ENCODE measurements at regions not wholly inside any gene's neighbourhood (a gene's known extent, or its start where the extent isn't known, plus 50 kb on each side); places are given as distances from the start of the nearest gene placed in this dataset.
"Not testable (repeated sequence)": the region's sequence is repeated elsewhere in the genome, so short reads cannot be mapped to it uniquely, and the experiment has no call there.

- not testable (repeated sequence) for H2AK5ac ChIP-seq (ENCODE audit: low read length); H2BK120ac ChIP-seq (ENCODE audit: low read depth, low read length); H3K4me2 ChIP-seq (ENCODE audit: low read length); H4K8ac ChIP-seq (ENCODE audit: low read depth, low read length); H3K23ac ChIP-seq (ENCODE audit: low read length); H3K27ac ChIP-seq (ENCODE audit: low read depth, low read length); H4K5ac ChIP-seq (ENCODE audit: low read length); H3K79me1 ChIP-seq (ENCODE audit: low read length); H2BK15ac ChIP-seq (replicated peaks; ENCODE audit: low read depth); H3K9ac ChIP-seq (ENCODE audit: low read length); H2BK5ac ChIP-seq (ENCODE audit: low read length); H3K36me3 ChIP-seq (ENCODE audit: control insufficient read depth, insufficient read depth, low read length); H3K79me2 ChIP-seq (ENCODE audit: control insufficient read depth, insufficient read depth, low read length); H3K4me1 ChIP-seq (ENCODE audit: control insufficient read depth, low read depth, low read length); H3K4me3 ChIP-seq (ENCODE audit: low read length); DNase-seq; H3K56ac ChIP-seq (ENCODE audit: low read length); H3K18ac ChIP-seq (ENCODE audit: low read length); H3K27me3 ChIP-seq (ENCODE audit: insufficient read depth, low read length, poor library complexity); H3K4ac ChIP-seq (ENCODE audit: low read depth, low read length)
Measured at GRCh38 chr1:145553795-145554194, 54.0 kb upstream of the GPR89A start.

GRCh38 chr1:145545055-145545454 lies 62.7 kb upstream of the GPR89A start:
- no CpG with 5 or more reads among the region's 2 CpGs for WGBS (ENCODE audit: extremely low coverage, insufficient coverage, low lambda C conversion rate)
- Histone ChIP-seq H3K4me1 (ENCODE audit: control insufficient read depth, low read depth, low read length) (no peaks in the 10 kb centered on the region), H3K4me3 (ENCODE audit: low read length) (no peak overlapping the region), H3K79me1 (ENCODE audit: low read length) (no peaks in the 10 kb centered on the region), H3K36me3 (ENCODE audit: control insufficient read depth, insufficient read depth, low read length) (no peaks in the 10 kb centered on the region), H3K27me3 (ENCODE audit: insufficient read depth, low read length, poor library complexity) (no peaks in the 10 kb centered on the region), H3K4me2 (ENCODE audit: low read length) (no peak overlapping the region), H2BK15ac (replicated peaks; ENCODE audit: low read depth) (no peak overlapping the region), H4K5ac (ENCODE audit: low read length) (no peak overlapping the region), H3K27ac (ENCODE audit: low read depth, low read length) (no peak overlapping the region), H4K8ac (ENCODE audit: low read depth, low read length) (no peak overlapping the region), H3K56ac (ENCODE audit: low read length) (no peak overlapping the region), H3K4ac (ENCODE audit: low read depth, low read length) (no peak overlapping the region), H3K9ac (ENCODE audit: low read length) (no peak overlapping the region), H2BK120ac (ENCODE audit: low read depth, low read length) (no peak overlapping the region), H2AK5ac (ENCODE audit: low read length) (no peak overlapping the region), H3K79me2 (ENCODE audit: control insufficient read depth, insufficient read depth, low read length) (no peaks in the 10 kb centered on the region), H3K23ac (ENCODE audit: low read length) (no peak overlapping the region), H2BK5ac (ENCODE audit: low read length) (no peak overlapping the region), H3K18ac (ENCODE audit: low read length) (no peak overlapping the region)
- DNase-seq, result no peak

- H3K56ac ChIP-seq (ENCODE audit: low read length); H3K27me3 ChIP-seq (ENCODE audit: insufficient read depth, low read length, poor library complexity); H3K4ac ChIP-seq (ENCODE audit: low read depth, low read length); H3K18ac ChIP-seq (ENCODE audit: low read length); H2BK15ac ChIP-seq (replicated peaks; ENCODE audit: low read depth); DNase-seq; H2AK5ac ChIP-seq (ENCODE audit: low read length); H3K4me1 ChIP-seq (ENCODE audit: control insufficient read depth, low read depth, low read length); H3K4me2 ChIP-seq (ENCODE audit: low read length); H3K36me3 ChIP-seq (ENCODE audit: control insufficient read depth, insufficient read depth, low read length); H3K27ac ChIP-seq (ENCODE audit: low read depth, low read length); H3K79me2 ChIP-seq (ENCODE audit: control insufficient read depth, insufficient read depth, low read length); H2BK120ac ChIP-seq (ENCODE audit: low read depth, low read length); H3K23ac ChIP-seq (ENCODE audit: low read length); H3K9ac ChIP-seq (ENCODE audit: low read length); H4K5ac ChIP-seq (ENCODE audit: low read length); H2BK5ac ChIP-seq (ENCODE audit: low read length); H3K79me1 ChIP-seq (ENCODE audit: low read length); H4K8ac ChIP-seq (ENCODE audit: low read depth, low read length); H3K4me3 ChIP-seq (ENCODE audit: low read length): not testable (repeated sequence)
- WGBS (ENCODE audit: extremely low coverage, insufficient coverage, low lambda C conversion rate), result no CpG with 5 or more reads among the region's 6 CpGs
Measured at GRCh38 chr1:145541685-145542084, 66.1 kb upstream of the GPR89A start.

GRCh38 chr1:145541246-145541645 lies 66.5 kb upstream of the GPR89A start:
- not testable (repeated sequence) for H3K36me3 ChIP-seq (ENCODE audit: control insufficient read depth, insufficient read depth, low read length); H3K27ac ChIP-seq (ENCODE audit: low read depth, low read length); H3K23ac ChIP-seq (ENCODE audit: low read length); H3K4me1 ChIP-seq (ENCODE audit: control insufficient read depth, low read depth, low read length); H3K4me2 ChIP-seq (ENCODE audit: low read length); H4K5ac ChIP-seq (ENCODE audit: low read length); H4K8ac ChIP-seq (ENCODE audit: low read depth, low read length); H3K79me1 ChIP-seq (ENCODE audit: low read length); H3K79me2 ChIP-seq (ENCODE audit: control insufficient read depth, insufficient read depth, low read length); H3K9ac ChIP-seq (ENCODE audit: low read length); H3K4ac ChIP-seq (ENCODE audit: low read depth, low read length); H3K18ac ChIP-seq (ENCODE audit: low read length); H3K56ac ChIP-seq (ENCODE audit: low read length); H2BK120ac ChIP-seq (ENCODE audit: low read depth, low read length); H2BK15ac ChIP-seq (replicated peaks; ENCODE audit: low read depth); H2AK5ac ChIP-seq (ENCODE audit: low read length); H3K4me3 ChIP-seq (ENCODE audit: low read length); H3K27me3 ChIP-seq (ENCODE audit: insufficient read depth, low read length, poor library complexity); H2BK5ac ChIP-seq (ENCODE audit: low read length)
- peak; percentile 18 for DNase-seq
- no CpG with 5 or more reads among the region's 9 CpGs for WGBS (ENCODE audit: extremely low coverage, insufficient coverage, low lambda C conversion rate)

- not testable (repeated sequence) for H3K4me3 ChIP-seq (ENCODE audit: low read length); H3K9ac ChIP-seq (ENCODE audit: low read length); H3K27ac ChIP-seq (ENCODE audit: low read depth, low read length); DNase-seq; H3K4ac ChIP-seq (ENCODE audit: low read depth, low read length); H3K27me3 ChIP-seq (ENCODE audit: insufficient read depth, low read length, poor library complexity); H2AK5ac ChIP-seq (ENCODE audit: low read length); H3K36me3 ChIP-seq (ENCODE audit: control insufficient read depth, insufficient read depth, low read length); H3K4me1 ChIP-seq (ENCODE audit: control insufficient read depth, low read depth, low read length); H3K4me2 ChIP-seq (ENCODE audit: low read length); H2BK15ac ChIP-seq (replicated peaks; ENCODE audit: low read depth); H2BK5ac ChIP-seq (ENCODE audit: low read length); H3K18ac ChIP-seq (ENCODE audit: low read length); H4K5ac ChIP-seq (ENCODE audit: low read length); H3K79me1 ChIP-seq (ENCODE audit: low read length); H3K79me2 ChIP-seq (ENCODE audit: control insufficient read depth, insufficient read depth, low read length); H3K56ac ChIP-seq (ENCODE audit: low read length); H4K8ac ChIP-seq (ENCODE audit: low read depth, low read length); H2BK120ac ChIP-seq (ENCODE audit: low read depth, low read length); H3K23ac ChIP-seq (ENCODE audit: low read length)
- WGBS (ENCODE audit: extremely low coverage, insufficient coverage, low lambda C conversion rate), result no CpG with 5 or more reads among the region's 3 CpGs
Measured at GRCh38 chr1:145538118-145538882, 69.5 kb upstream of the GPR89A start.

GRCh38 chr1:145537003-145537402 lies 70.8 kb upstream of the GPR89A start:
- DNase-seq; H3K27ac ChIP-seq (ENCODE audit: low read depth, low read length); H2BK15ac ChIP-seq (replicated peaks; ENCODE audit: low read depth); H3K4me3 ChIP-seq (ENCODE audit: low read length); H3K4me2 ChIP-seq (ENCODE audit: low read length); H4K5ac ChIP-seq (ENCODE audit: low read length); H4K8ac ChIP-seq (ENCODE audit: low read depth, low read length); H3K79me1 ChIP-seq (ENCODE audit: low read length); H3K23ac ChIP-seq (ENCODE audit: low read length); H2BK120ac ChIP-seq (ENCODE audit: low read depth, low read length); H3K56ac ChIP-seq (ENCODE audit: low read length); H3K4ac ChIP-seq (ENCODE audit: low read depth, low read length); H3K27me3 ChIP-seq (ENCODE audit: insufficient read depth, low read length, poor library complexity); H3K79me2 ChIP-seq (ENCODE audit: control insufficient read depth, insufficient read depth, low read length); H2BK5ac ChIP-seq (ENCODE audit: low read length); H3K4me1 ChIP-seq (ENCODE audit: control insufficient read depth, low read depth, low read length); H3K9ac ChIP-seq (ENCODE audit: low read length); H3K36me3 ChIP-seq (ENCODE audit: control insufficient read depth, insufficient read depth, low read length); H2AK5ac ChIP-seq (ENCODE audit: low read length); H3K18ac ChIP-seq (ENCODE audit: low read length): not testable (repeated sequence)
- WGBS (ENCODE audit: extremely low coverage, insufficient coverage, low lambda C conversion rate), result no CpG with 5 or more reads among the region's 2 CpGs

All from mesendoderm (in vitro differentiated cells).